Mesenchymal stem cell (in vitro differentiated cells and primary cell): ENCODE measurements at regions not wholly inside any gene's neighbourhood (a gene's known extent, or its start where the extent isn't known, plus 50 kb on each side); places are given as distances from the start of the nearest gene placed in this dataset.

Experiments
- DNase-seq: peaks from one replicate; pipeline ENCODE4 v3.0.0-alpha.2; 2013
- H2AFZ ChIP-seq: one replicate; pipeline ENCODE4 v1.6.1; 2013; ENCODE audit warnings: low read depth, mild to moderate bottlenecking, control low read depth, inconsistent platforms, low read length, moderate library complexity
- H2AK5ac ChIP-seq: 2 replicates; pipeline ENCODE4 v1.6.1; 2013; ENCODE audit warnings: low read length, moderate library complexity, mild to moderate bottlenecking, inconsistent platforms; ENCODE audit not compliant: severe bottlenecking
- H2BK120ac ChIP-seq: one replicate; pipeline ENCODE4 v1.6.1; 2013; ENCODE audit warnings: low read depth, mild to moderate bottlenecking, inconsistent platforms, low read length, moderate library complexity
- H2BK12ac ChIP-seq, 2 experiments: one replicate each; pipeline ENCODE4 v1.6.1; 2013; ENCODE audit warnings: inconsistent platforms in 2 of 2, low read length in 2 of 2, mild to moderate bottlenecking in 2 of 2, moderate library complexity in 2 of 2, control low read depth in 1 of 2
- H2BK15ac ChIP-seq: one replicate; pipeline ENCODE4 v1.6.1; 2013; ENCODE audit warnings: mild to moderate bottlenecking, low read depth, inconsistent platforms; ENCODE audit not compliant: poor library complexity, severe bottlenecking
- H2BK5ac ChIP-seq: 2 replicates; pipeline ENCODE4 v1.6.1; 2013; ENCODE audit warnings: low read depth, mild to moderate bottlenecking, low read length, control low read depth, inconsistent platforms; ENCODE audit not compliant: poor library complexity, severe bottlenecking
- H3K14ac ChIP-seq, 2 experiments: one replicate each; pipeline ENCODE4 v1.6.1; 2013; ENCODE audit warnings: inconsistent platforms in 2 of 2, low read length in 2 of 2, control low read depth in 1 of 2, mild to moderate bottlenecking in 1 of 2, moderate library complexity in 1 of 2
- H3K18ac ChIP-seq, 2 experiments: one replicate each; pipeline ENCODE4 v1.6.1; 2013; ENCODE audit warnings: inconsistent platforms in 2 of 2, low read length in 2 of 2, control low read depth in 1 of 2, low read depth in 1 of 2, mild to moderate bottlenecking in 1 of 2
- H3K23ac ChIP-seq, 2 experiments: one replicate each; pipeline ENCODE4 v1.6.1; 2013; ENCODE audit warnings: inconsistent platforms in 2 of 2, low read length in 2 of 2, mild to moderate bottlenecking in 2 of 2, moderate library complexity in 2 of 2, control low read depth in 1 of 2
- H3K27ac ChIP-seq: 2 replicates; pipeline ENCODE4 v1.5.1; 2013; ENCODE audit warnings: mild to moderate bottlenecking, moderate library complexity, low read length, control low read depth, inconsistent platforms; ENCODE audit not compliant: poor library complexity, severe bottlenecking
- H3K27me3 ChIP-seq, 2 experiments: 2 replicates each; pipeline versions ENCODE4 v1.6.1 to v1.7.0; 2013; ENCODE audit warnings: low read length in 2 of 2, mild to moderate bottlenecking in 2 of 2, moderate library complexity in 2 of 2, control low read depth in 1 of 2, inconsistent platforms in 1 of 2; ENCODE audit not compliant: control insufficient read depth in 1 of 2, insufficient read depth in 1 of 2
- H3K36me3 ChIP-seq, 2 experiments: 2 replicates each; pipeline versions ENCODE4 v1.6.1 to v1.7.0; 2013; ENCODE audit warnings: low read length in 2 of 2, control low read depth in 1 of 2, inconsistent platforms in 1 of 2, low read depth in 1 of 2, mild to moderate bottlenecking in 1 of 2; ENCODE audit not compliant: insufficient read depth in 2 of 2, control insufficient read depth in 1 of 2
- H3K4ac ChIP-seq, 2 experiments: one replicate each; pipeline ENCODE4 v1.6.1; 2013; ENCODE audit warnings: inconsistent platforms in 2 of 2, low read length in 2 of 2, mild to moderate bottlenecking in 2 of 2, moderate library complexity in 2 of 2, control low read depth in 1 of 2, low read depth in 1 of 2
- H3K4me1 ChIP-seq: 2 replicates; pipeline ENCODE4 v1.6.1; 2013; ENCODE audit warnings: low read depth, low read length, control low read depth; ENCODE audit not compliant: control insufficient read depth, insufficient read depth
- H3K4me2 ChIP-seq: 2 replicates; pipeline ENCODE4 v1.6.1; 2013; ENCODE audit warnings: low read length, mild to moderate bottlenecking, inconsistent platforms; ENCODE audit not compliant: poor library complexity, severe bottlenecking
- H3K4me3 ChIP-seq, 2 experiments: 2 replicates each; pipeline versions ENCODE4 v1.5.1 to v1.7.0; 2013; ENCODE audit warnings: low read length in 2 of 2, mild to moderate bottlenecking in 2 of 2, control low read depth in 1 of 2, low read depth in 1 of 2; ENCODE audit not compliant: insufficient read depth in 1 of 2
- H3K79me1 ChIP-seq: replicated peaks from 2 replicates; pipeline ENCODE4 v1.6.1; 2013; ENCODE audit warnings: mild to moderate bottlenecking, control low read depth, low read length, inconsistent platforms; ENCODE audit not compliant: poor library complexity, severe bottlenecking
- H3K9ac ChIP-seq: 2 replicates; pipeline ENCODE4 v1.7.0; 2013; ENCODE audit warnings: mild to moderate bottlenecking, low read length, moderate library complexity
- H3K9me3 ChIP-seq: 2 replicates; pipeline ENCODE4 v1.7.0; 2013; ENCODE audit warnings: mild to moderate bottlenecking, low read length; ENCODE audit not compliant: control insufficient read depth
- H4K8ac ChIP-seq: one replicate; pipeline ENCODE4 v1.6.1; 2013; ENCODE audit warnings: inconsistent platforms, mild to moderate bottlenecking, low read length, moderate library complexity
- H4K91ac ChIP-seq: one replicate; pipeline ENCODE4 v1.6.1; 2013; ENCODE audit warnings: mild to moderate bottlenecking, low read length, inconsistent platforms
- WGBS: methylation state at CpG from one replicate; pipeline ENCODE4 v1.1.7; 2013; ENCODE audit warnings: mixed read lengths; 5-methylcytosine and 5-hydroxymethylcytosine counted together

DNA sequence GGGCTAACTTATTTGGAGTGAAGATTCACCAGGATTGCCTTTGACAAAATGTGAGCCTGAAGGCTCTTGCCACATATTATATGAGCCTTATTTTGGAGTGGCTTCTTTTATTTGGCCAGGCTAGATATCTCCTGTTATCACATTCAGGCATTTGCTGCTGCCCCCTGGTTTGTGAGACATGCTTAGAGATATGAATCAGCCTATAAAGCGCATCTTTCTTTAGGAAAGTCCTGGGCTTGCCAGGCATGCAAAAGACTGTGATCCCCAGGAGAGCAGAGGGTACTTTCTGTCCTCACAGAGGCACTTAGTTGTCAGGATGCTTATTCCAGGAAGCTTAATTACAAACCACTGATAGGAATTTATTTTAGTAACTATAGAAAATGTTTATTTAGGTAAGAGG is 333.3 kb downstream of the FAT3 start:
- Histone ChIP-seq H3K18ac (no peak overlapping the region), H3K27me3 (no peaks in the 10 kb centered on the region), H3K9ac (no peak overlapping the region), H3K4me3 (no peak overlapping the region), H4K8ac (no peak overlapping the region), H2BK5ac (no peak overlapping the region), H3K79me1 (no peaks in the 10 kb centered on the region), H3K9me3 (no peaks in the 10 kb centered on the region), H2BK12ac (no peak overlapping the region), H3K23ac (no peak overlapping the region), H2AFZ (no peak overlapping the region), H3K14ac (no peak overlapping the region), H2BK120ac (no peak overlapping the region), H2BK15ac (no peak overlapping the region), H3K4me2 (no peak overlapping the region), H2AK5ac (no peak overlapping the region), H3K4me1 (no peaks in the 10 kb centered on the region), H3K36me3 (no peaks in the 10 kb centered on the region), H4K91ac (no peak overlapping the region), H3K4ac (no peak overlapping the region), H3K27ac (no peak overlapping the region)
- no peak for DNase-seq
- 73% methylated on average over 1 of the region's 1 CpG for WGBS

DNA sequence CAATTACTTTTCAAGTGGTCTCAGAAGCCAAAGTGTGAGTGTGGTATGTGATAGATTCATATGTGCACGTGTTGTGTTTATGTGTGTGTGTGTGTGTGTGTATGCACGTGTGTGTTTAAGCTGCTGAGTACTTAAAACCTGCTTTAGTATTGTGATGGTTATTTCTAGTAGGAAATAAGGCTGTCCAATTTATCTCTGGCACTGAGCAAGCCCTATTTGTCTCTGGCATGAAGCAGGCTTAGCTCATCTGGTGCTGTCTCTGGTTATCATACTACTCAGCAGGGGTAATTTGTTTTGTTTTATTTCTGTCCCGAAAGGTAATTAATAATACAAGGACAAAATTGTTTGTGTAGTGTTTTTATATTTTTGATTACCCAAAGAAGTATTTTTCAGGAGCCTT is 333.7 kb downstream of the FAT3 start:
- no peak overlapping the region for H3K18ac ChIP-seq
- H3K9ac ChIP-seq, result no peak overlapping the region
- no peak overlapping the region for H2AK5ac ChIP-seq
- H4K8ac ChIP-seq, result no peak overlapping the region
- no peaks in the 10 kb centered on the region for H3K4me1 ChIP-seq
- no peak for DNase-seq
- H3K36me3 ChIP-seq, result no peaks in the 10 kb centered on the region
- no peaks in the 10 kb centered on the region for H3K79me1 ChIP-seq
- no peaks in the 10 kb centered on the region for H3K27me3 ChIP-seq
- no peak overlapping the region for H3K27ac ChIP-seq
- no peak overlapping the region for H3K14ac ChIP-seq
- no peak overlapping the region for H3K4me3 ChIP-seq
- H4K91ac ChIP-seq, result no peak overlapping the region
- H2BK15ac ChIP-seq, result no peak overlapping the region
- no peak overlapping the region for H2BK120ac ChIP-seq
- no peak overlapping the region for H3K23ac ChIP-seq
- 52% methylated on average over 2 of the region's 3 CpGs for WGBS
- no peaks in the 10 kb centered on the region for H3K9me3 ChIP-seq
- no peak overlapping the region for H2BK12ac ChIP-seq
- no peak overlapping the region for H2BK5ac ChIP-seq
- H2AFZ ChIP-seq, result no peak overlapping the region
- no peak overlapping the region for H3K4me2 ChIP-seq
- H3K4ac ChIP-seq, result no peak overlapping the region

DNA sequence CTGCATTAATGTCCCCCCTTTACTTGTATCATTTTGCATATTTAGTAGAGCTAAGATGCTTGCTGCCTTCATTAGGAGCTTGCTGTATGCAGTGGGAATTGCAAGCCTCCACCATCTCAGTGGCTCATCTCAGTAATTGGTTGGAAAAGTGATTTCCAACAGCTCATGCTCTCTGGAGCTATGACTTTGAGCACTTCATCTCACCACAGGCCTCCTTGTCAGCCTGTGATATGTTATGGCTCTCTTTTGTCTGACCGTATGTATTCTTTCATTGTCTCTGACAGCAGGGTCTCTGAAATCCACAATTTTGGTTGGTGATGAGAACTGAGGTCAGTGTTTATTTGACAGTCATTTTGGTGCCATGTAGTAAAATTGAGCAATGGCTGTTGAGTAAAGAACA is 345.1 kb downstream of the FAT3 start:
- H4K8ac ChIP-seq, result no peak overlapping the region
- DNase-seq, result no peak
- H2BK12ac ChIP-seq, result no peak overlapping the region
- H3K18ac ChIP-seq, result no peak overlapping the region
- H3K9me3 ChIP-seq, result no peaks in the 10 kb centered on the region
- H3K23ac ChIP-seq, result no peak overlapping the region
- no peaks in the 10 kb centered on the region for H3K36me3 ChIP-seq
- H3K79me1 ChIP-seq, result no peaks in the 10 kb centered on the region
- no peak overlapping the region for H2BK120ac ChIP-seq
- H2BK15ac ChIP-seq, result no peak overlapping the region
- 96% methylated on average over 1 of the region's 1 CpG for WGBS
- no peak overlapping the region for H2AFZ ChIP-seq
- no peak overlapping the region for H2BK5ac ChIP-seq
- H3K4me2 ChIP-seq, result no peak overlapping the region
- H3K14ac ChIP-seq, result no peak overlapping the region
- H3K4me1 ChIP-seq, result no peaks in the 10 kb centered on the region
- no peak overlapping the region for H4K91ac ChIP-seq
- H3K9ac ChIP-seq, result no peak overlapping the region
- no peak overlapping the region for H3K27ac ChIP-seq
- H3K27me3 ChIP-seq, result peaks cover 0 to 5% of the 10 kb centered on the region in 2 experiments
- H3K4me3 ChIP-seq, result no peak overlapping the region
- no peak overlapping the region for H2AK5ac ChIP-seq
- no peak overlapping the region for H3K4ac ChIP-seq

DNA sequence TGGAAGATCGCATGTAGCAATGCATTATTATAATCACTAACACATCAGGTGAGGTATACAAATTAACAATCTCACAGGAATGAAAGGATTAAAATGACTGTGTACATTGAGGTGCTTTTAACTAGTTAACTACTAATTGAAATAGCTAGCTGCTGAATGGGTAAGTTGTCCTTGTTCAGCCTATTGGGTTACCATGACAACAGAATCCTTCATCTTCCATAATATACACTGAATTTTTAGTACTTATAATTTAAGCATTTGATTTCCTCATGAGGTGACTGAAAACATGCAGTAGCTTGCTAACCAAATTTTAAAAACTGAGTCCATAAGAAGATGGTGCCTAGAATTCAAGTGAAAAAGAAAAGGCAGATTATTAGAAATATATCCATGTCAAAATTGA is 347.9 kb downstream of the FAT3 start:
- no peak overlapping the region for H3K4ac ChIP-seq
- H4K8ac ChIP-seq, result no peak overlapping the region
- H3K9me3 ChIP-seq, result no peaks in the 10 kb centered on the region
- no peak overlapping the region for H2BK120ac ChIP-seq
- no peak overlapping the region for H2BK15ac ChIP-seq
- no peak for DNase-seq
- H3K27me3 ChIP-seq, result peaks cover 0 to 5% of the 10 kb centered on the region in 2 experiments
- no peaks in the 10 kb centered on the region for H3K4me1 ChIP-seq
- H3K79me1 ChIP-seq, result no peaks in the 10 kb centered on the region
- no peak overlapping the region for H3K9ac ChIP-seq
- H3K23ac ChIP-seq, result no peak overlapping the region
- H3K27ac ChIP-seq, result no peak overlapping the region
- H3K4me3 ChIP-seq, result no peak overlapping the region
- H2AK5ac ChIP-seq, result no peak overlapping the region
- H2AFZ ChIP-seq, result no peak overlapping the region
- no peak overlapping the region for H2BK12ac ChIP-seq
- no peak overlapping the region for H2BK5ac ChIP-seq
- no peak overlapping the region for H3K14ac ChIP-seq
- H3K18ac ChIP-seq, result no peak overlapping the region
- H3K4me2 ChIP-seq, result no peak overlapping the region
- no peak overlapping the region for H4K91ac ChIP-seq
- WGBS, result no CpG with 5 or more reads among the region's 1 CpG
- H3K36me3 ChIP-seq, result no peaks in the 10 kb centered on the region
